Kidney (tissue), 13 donors: ENCODE measurements at regions not wholly inside any gene's neighbourhood (a gene's known extent, or its start where the extent isn't known, plus 50 kb on each side); places are given as distances from the start of the nearest gene placed in this dataset.
"Not testable (repeated sequence)": the region's sequence is repeated elsewhere in the genome, so short reads cannot be mapped to it uniquely, and the experiment has no call there.

ENCODE experiments used
- DNase-seq, 5 donors: peaks; one replicate each; pipeline ENCODE4 v3.0.0-alpha.2; 2013 to 2020
- FAIRE-seq: peaks from 2 replicates; lab custom pipeline; 2012; peaks lifted over from hg19 to GRCh38; lab: Jason Lieb, UNC
- H3K27ac ChIP-seq, 2 donors: one replicate each; pipeline ENCODE4 v1.7.0; 2013; ENCODE audit warnings: low read depth in 2 of 2, low read length in 2 of 2, inconsistent platforms in 1 of 2
- H3K27me3 ChIP-seq: one replicate; pipeline ENCODE4 v1.7.1; 2013; ENCODE audit warnings: low read length, inconsistent platforms; ENCODE audit not compliant: control insufficient read depth, insufficient read depth
- H3K36me3 ChIP-seq, 3 donors: one replicate each; pipeline versions ENCODE4 v1.7.0 to v1.7.1; 2013; ENCODE audit warnings: low read length in 3 of 3, control low read depth in 1 of 3, inconsistent platforms in 1 of 3; ENCODE audit not compliant: insufficient read depth in 3 of 3, control insufficient read depth in 2 of 3
- H3K4me1 ChIP-seq, 3 donors: one replicate each; pipeline versions ENCODE4 v1.7.0 to v1.7.1; 2013; ENCODE audit warnings: low read length in 3 of 3, inconsistent platforms in 1 of 3, low read depth in 1 of 3; ENCODE audit not compliant: control insufficient read depth in 2 of 3, insufficient read depth in 2 of 3
- H3K4me3 ChIP-seq, 3 donors: one replicate each; pipeline versions ENCODE4 v1.7.0 to v1.8.1; 2013; ENCODE audit warnings: low read length in 3 of 3, control low read depth in 1 of 3, inconsistent platforms in 1 of 3
- H3K9ac ChIP-seq, 3 donors: one replicate each; pipeline versions ENCODE4 v1.7.0 to v1.7.1; 2013; ENCODE audit warnings: low read length in 3 of 3, control low read depth in 1 of 3, inconsistent platforms in 1 of 3
- H3K9me3 ChIP-seq, 3 donors: one replicate each; pipeline versions ENCODE4 v1.7.0 to v1.7.1; 2013; ENCODE audit warnings: low read length in 3 of 3, control low read depth in 1 of 3, inconsistent platforms in 1 of 3; ENCODE audit not compliant: control insufficient read depth in 2 of 3, insufficient read depth in 1 of 3
- intact Hi-C: fragments of 100-400 bp; cut with DNase I; formaldehyde crosslinking; loops from one replicate; pipeline ENCODE4 v1.11.1; 2022
- TF ChIP-seq, protein P1 (sequence below): IDR thresholded peaks from 3 replicates; pipeline ENCODE4 v1.5.1; 2012; ENCODE audit warnings: mild to moderate bottlenecking, moderate library complexity, borderline replicate concordance; ENCODE audit not compliant: insufficient read depth; ENCODE audit errors: extremely low read depth
- donor health status: control.
- donor health status: control.
- donor health status: control.
- donor health status: control.
- donor health status: control.
- donor health status: DM: yes; HTN: yes; CAD: no.
- donor health status: Normal renal cell carcinoma (clear cell type).

DNA sequence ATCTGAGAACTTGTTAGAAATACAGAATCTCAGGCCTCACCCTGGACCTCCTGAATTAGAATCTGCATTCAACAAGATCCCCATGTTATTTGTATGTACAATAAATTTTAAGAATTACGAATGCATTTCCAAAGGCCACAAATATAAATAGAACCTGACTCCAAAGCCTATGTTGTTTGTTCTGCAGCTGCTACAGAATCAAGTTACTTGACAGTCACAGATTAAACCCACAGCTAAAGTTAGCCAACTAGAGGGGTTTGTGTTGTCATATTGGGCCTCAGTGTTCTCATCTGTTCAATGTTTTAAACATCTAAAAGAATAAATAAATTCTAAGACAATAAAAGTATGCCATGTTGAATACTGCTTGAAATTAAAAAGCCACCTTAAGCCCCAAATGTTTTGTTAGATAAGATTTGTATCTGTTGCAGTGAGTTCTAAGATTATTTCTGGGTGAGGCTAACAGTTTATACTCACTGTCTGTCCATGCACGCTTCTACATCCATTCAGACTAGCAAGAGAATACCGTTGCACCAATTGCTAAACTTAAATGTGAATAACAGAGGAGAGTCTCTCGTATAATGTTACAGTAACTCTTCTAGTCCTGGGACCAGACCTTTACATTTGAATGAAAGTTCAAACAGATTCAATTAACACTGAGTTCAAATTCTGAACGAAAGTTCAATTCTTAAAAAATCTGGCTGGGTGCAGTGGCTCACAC lies 200.4 kb downstream of the MEMO1 start:
- H3K27me3 ChIP-seq, result no peaks in the 10 kb centered on the region
- no peak overlapping the region for H3K9ac ChIP-seq
- no peak overlapping the region for H3K4me3 ChIP-seq
- TF ChIP-seq, protein P1, sequence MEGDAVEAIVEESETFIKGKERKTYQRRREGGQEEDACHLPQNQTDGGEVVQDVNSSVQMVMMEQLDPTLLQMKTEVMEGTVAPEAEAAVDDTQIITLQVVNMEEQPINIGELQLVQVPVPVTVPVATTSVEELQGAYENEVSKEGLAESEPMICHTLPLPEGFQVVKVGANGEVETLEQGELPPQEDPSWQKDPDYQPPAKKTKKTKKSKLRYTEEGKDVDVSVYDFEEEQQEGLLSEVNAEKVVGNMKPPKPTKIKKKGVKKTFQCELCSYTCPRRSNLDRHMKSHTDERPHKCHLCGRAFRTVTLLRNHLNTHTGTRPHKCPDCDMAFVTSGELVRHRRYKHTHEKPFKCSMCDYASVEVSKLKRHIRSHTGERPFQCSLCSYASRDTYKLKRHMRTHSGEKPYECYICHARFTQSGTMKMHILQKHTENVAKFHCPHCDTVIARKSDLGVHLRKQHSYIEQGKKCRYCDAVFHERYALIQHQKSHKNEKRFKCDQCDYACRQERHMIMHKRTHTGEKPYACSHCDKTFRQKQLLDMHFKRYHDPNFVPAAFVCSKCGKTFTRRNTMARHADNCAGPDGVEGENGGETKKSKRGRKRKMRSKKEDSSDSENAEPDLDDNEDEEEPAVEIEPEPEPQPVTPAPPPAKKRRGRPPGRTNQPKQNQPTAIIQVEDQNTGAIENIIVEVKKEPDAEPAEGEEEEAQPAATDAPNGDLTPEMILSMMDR, result no peak
- no peak for DNase-seq
- no peaks in the 10 kb centered on the region for H3K36me3 ChIP-seq
- H3K4me1 ChIP-seq, result no peaks in the 10 kb centered on the region
- H3K9me3 ChIP-seq, result no peaks in the 10 kb centered on the region
- intact Hi-C loops, result no loop called here
- H3K27ac ChIP-seq, result no peak overlapping the region
- no peak for FAIRE-seq

DNA sequence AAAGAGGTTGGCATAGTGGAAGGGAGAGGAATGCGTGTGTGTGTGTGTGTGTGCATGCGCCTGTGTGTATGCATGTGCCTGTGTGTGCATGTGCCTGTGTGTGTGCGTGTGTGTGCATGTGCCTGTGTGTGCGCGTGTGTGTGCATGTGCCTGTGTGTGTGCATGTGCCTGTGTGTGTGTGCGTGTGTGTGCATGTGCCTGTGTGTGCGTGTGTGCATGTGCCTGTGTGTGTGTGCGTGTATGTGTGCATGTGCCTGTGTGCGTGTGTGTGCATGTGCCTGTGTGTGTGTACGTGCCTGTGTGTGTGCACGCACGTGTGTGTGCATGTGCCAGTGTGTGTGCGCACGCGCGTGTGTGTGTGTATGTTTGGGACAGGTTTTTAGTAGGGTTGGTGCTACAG lies 205.1 kb downstream of the MEMO1 start:
- Histone ChIP-seq H3K27me3 (no peaks in the 10 kb centered on the region), H3K4me1 (no peaks in the 10 kb centered on the region), H3K4me3 (no peak overlapping the region), H3K9ac (no peak overlapping the region), H3K36me3 (no peaks in the 10 kb centered on the region), H3K27ac (no peak overlapping the region), H3K9me3 (no peaks in the 10 kb centered on the region)
- intact Hi-C loops, result no loop called here
- FAIRE-seq, result no peak
- no peak for DNase-seq
- TF ChIP-seq, protein P1, result no peak

- H3K4me1 ChIP-seq, FAIRE-seq, H3K36me3 ChIP-seq, H3K9me3 ChIP-seq, intact Hi-C loops, H3K27me3 ChIP-seq, H3K27ac ChIP-seq, H3K4me3 ChIP-seq, DNase-seq, H3K9ac ChIP-seq: not testable (repeated sequence)
These were observed 207.2 kb downstream of the MEMO1 start for GRCh38 chr2:31803481-31804153.

DNA sequence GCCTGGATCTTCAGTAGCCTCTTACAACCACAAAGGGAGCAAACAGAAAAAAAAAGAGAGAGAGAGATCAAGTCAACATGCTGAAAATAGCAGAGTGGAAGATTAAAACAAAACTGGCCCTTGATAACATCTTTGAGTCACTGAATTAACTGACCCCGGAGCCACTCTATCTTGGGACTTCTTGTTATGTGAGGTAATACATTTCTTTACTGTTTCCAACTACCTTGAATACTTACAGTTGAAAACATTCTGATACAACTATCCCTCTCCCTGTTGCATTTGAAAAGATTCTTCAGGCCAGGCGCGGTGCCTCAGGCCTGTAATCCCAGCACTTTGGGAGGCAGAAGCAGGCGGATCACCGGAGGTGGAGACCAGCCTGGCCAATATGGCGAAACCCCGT lies 208.1 kb downstream of the MEMO1 start:
- TF ChIP-seq, protein P1, result no peak
- no peak for FAIRE-seq

DNA sequence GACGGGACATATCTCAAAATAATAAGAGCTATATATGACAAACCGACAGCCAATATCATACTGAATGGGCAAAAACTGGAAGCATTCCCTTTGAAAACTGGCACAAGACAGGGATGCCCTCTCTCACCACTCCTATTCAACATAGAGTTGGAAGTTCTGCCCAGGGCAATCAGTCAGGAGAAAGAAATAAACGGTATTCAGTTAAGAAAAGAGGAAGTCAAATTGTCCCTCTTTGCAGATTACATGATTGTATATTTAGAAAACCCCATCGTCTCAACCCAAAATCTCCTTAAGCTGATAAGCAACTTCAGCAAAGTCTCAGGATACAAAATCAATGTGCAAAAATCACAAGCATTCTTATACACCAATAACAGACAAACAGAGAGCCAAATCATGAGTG lies 211.5 kb downstream of the MEMO1 start:
- H3K36me3 ChIP-seq, H3K27ac ChIP-seq, intact Hi-C loops, H3K9ac ChIP-seq, H3K4me3 ChIP-seq, DNase-seq, H3K27me3 ChIP-seq, H3K9me3 ChIP-seq, FAIRE-seq, H3K4me1 ChIP-seq: not testable (repeated sequence)

More for the DNA sequence above, 208.1 kb downstream of the MEMO1 start:
- Histone ChIP-seq H3K9ac (no peak overlapping the region), H3K27me3 (no peaks in the 10 kb centered on the region), H3K36me3 (no peaks in the 10 kb centered on the region), H3K4me3 (no peak overlapping the region), H3K9me3 (no peaks in the 10 kb centered on the region), H3K4me1 (no peaks in the 10 kb centered on the region), H3K27ac (no peak overlapping the region)
- no peak for DNase-seq
- intact Hi-C loops, result no loop called here
